GM23338 (cell line): ENCODE measurements at regions not wholly inside any gene's neighbourhood (a gene's known extent, or its start where the extent isn't known, plus 50 kb on each side); places are given as distances from the start of the nearest gene placed in this dataset.
"Not testable (repeated sequence)": the region's sequence is repeated elsewhere in the genome, so short reads cannot be mapped to it uniquely, and the experiment has no call there.

Experiments
- ATAC-seq: fragments of 200-7000 bp; cut with Tn5 transposase; 3 replicates; pipeline ENCODE4 v1.9.1; 2020
- DNase-seq: peaks from one replicate; pipeline ENCODE4 v3.0.0-alpha.2; 2015; ENCODE audit warnings: low spot score
- H2AFZ ChIP-seq: fragments of 200-600 bp; sonication (generic); 2 replicates; pipeline ENCODE4 v1.8.0; 2016; ENCODE audit warnings: antibody characterized with exemption, mild to moderate bottlenecking, moderate library complexity
- H3F3A ChIP-seq: fragments of 200-600 bp; sonication (generic); replicated peaks from 2 replicates; pipeline ENCODE4 v1.8.0; 2017; ENCODE audit warnings: antibody characterized with exemption, mixed run types, low read depth
- H3K27ac ChIP-seq: fragments of 200-600 bp; sonication (generic); 2 replicates; pipeline ENCODE4 v1.6.1; 2016; ENCODE audit warnings: low read depth
- H3K27me3 ChIP-seq: fragments of 200-600 bp; sonication (generic); 2 replicates; pipeline ENCODE4 v1.8.0; 2016; ENCODE audit warnings: mild to moderate bottlenecking, mixed run types, moderate library complexity; ENCODE audit not compliant: insufficient read depth
- H3K36me3 ChIP-seq: fragments of 200-600 bp; sonication (generic); 2 replicates; pipeline ENCODE4 v1.8.0; 2016; ENCODE audit warnings: mild to moderate bottlenecking; ENCODE audit not compliant: insufficient read depth
- H3K4me1 ChIP-seq: fragments of 200-600 bp; sonication (generic); 2 replicates; pipeline ENCODE4 v1.8.0; 2016; ENCODE audit warnings: mild to moderate bottlenecking, moderate library complexity; ENCODE audit not compliant: insufficient read depth
- H3K4me2 ChIP-seq: fragments of 200-600 bp; sonication (generic); 2 replicates; pipeline ENCODE4 v1.7.1; 2017; ENCODE audit warnings: mixed run types
- H3K4me3 ChIP-seq: fragments of 200-600 bp; sonication (generic); 2 replicates; pipeline ENCODE4 v1.6.1; 2016; ENCODE audit warnings: mixed run types
- H3K79me2 ChIP-seq: fragments of 200-600 bp; sonication (generic); replicated peaks from 2 replicates; pipeline ENCODE4 v1.8.0; 2017; ENCODE audit warnings: mild to moderate bottlenecking; ENCODE audit not compliant: insufficient read depth
- H3K9me2 ChIP-seq: fragments of 200-600 bp; sonication (generic); 2 replicates; pipeline ENCODE4 v1.8.0; 2017; ENCODE audit not compliant: insufficient read depth
- H4K20me1 ChIP-seq: fragments of 200-600 bp; sonication (generic); replicated peaks from 2 replicates; pipeline ENCODE4 v1.8.0; 2017; ENCODE audit warnings: mild to moderate bottlenecking; ENCODE audit not compliant: insufficient read depth
- H3K27ac Mint-ChIP-seq: 2 replicates; pipeline ENCODE4 v1.8.0; 2020; ENCODE audit warnings: inconsistent platforms, mild to moderate bottlenecking, moderate library complexity, mixed read lengths
- H3K27me3 Mint-ChIP-seq: 3 replicates; pipeline ENCODE4 v1.8.0; 2022; ENCODE audit warnings: low read depth, mild to moderate bottlenecking, moderate library complexity, mixed read lengths, inconsistent platforms; ENCODE audit not compliant: insufficient read depth, poor library complexity
- H3K36me3 Mint-ChIP-seq: 3 replicates; pipeline ENCODE4 v1.8.0; 2021; ENCODE audit warnings: low read depth, mild to moderate bottlenecking, inconsistent platforms, moderate library complexity, mixed read lengths
- H3K4me1 Mint-ChIP-seq: 3 replicates; pipeline ENCODE4 v1.8.0; 2020; ENCODE audit warnings: mild to moderate bottlenecking, inconsistent platforms, mixed read lengths
- H3K4me3 Mint-ChIP-seq: 3 replicates; pipeline ENCODE4 v1.8.0; 2021; ENCODE audit warnings: moderate library complexity, mild to moderate bottlenecking, inconsistent platforms, mixed read lengths
- H3K9me3 Mint-ChIP-seq: 3 replicates; pipeline ENCODE4 v1.8.0; 2020; ENCODE audit warnings: moderate library complexity, mild to moderate bottlenecking, inconsistent platforms, mixed read lengths
- CTCF ChIP-seq, 2 experiments: fragments of 200-600 bp in 1 of 2; sonication (generic) in 1 of 2; conservative IDR thresholded peaks; 2 replicates each; pipeline versions ENCODE4 v1.5.1 to v1.6.1; 2016 to 2017; ENCODE audit warnings: antibody characterized with exemption in 2 of 2, low read depth in 2 of 2, mild to moderate bottlenecking in 2 of 2, moderate library complexity in 1 of 2
- ETS1 ChIP-seq: IDR thresholded peaks from 2 replicates; pipeline ENCODE4 v1.6.1; 2016; ENCODE audit warnings: antibody characterized with exemption
- EZH2phosphoT487 ChIP-seq: fragments of 200-600 bp; sonication (generic); IDR thresholded peaks from one replicate; pipeline ENCODE4 v1.8.1; 2018; ENCODE audit warnings: antibody characterized with exemption; ENCODE audit not compliant: unreplicated experiment
- JUNB ChIP-seq: IDR thresholded peaks from one replicate; pipeline ENCODE4 v1.6.1; 2016; ENCODE audit warnings: antibody characterized with exemption; ENCODE audit not compliant: unreplicated experiment
- NANOG ChIP-seq: IDR thresholded peaks from 2 replicates; pipeline ENCODE4 v1.6.1; 2016; ENCODE audit warnings: antibody characterized with exemption, borderline replicate concordance
- STAT1 ChIP-seq: IDR thresholded peaks from one replicate; pipeline ENCODE4 v1.6.1; 2016; ENCODE audit warnings: antibody characterized with exemption; ENCODE audit not compliant: unreplicated experiment
- ZNF114 ChIP-seq: fragments of 250-450 bp; sonication (Bioruptor Pico); IDR thresholded peaks from 2 replicates; pipeline ENCODE4 v1.5.0; 2020; ENCODE audit warnings: mild to moderate bottlenecking, moderate library complexity

GRCh38 chr6:71360556-71361335 is 72.1 kb downstream of the OGFRL1 start:
- not testable (repeated sequence) for H3K4me3 ChIP-seq, H3K4me1 Mint-ChIP-seq, H3F3A ChIP-seq, H3K4me2 ChIP-seq, H3K79me2 ChIP-seq, ATAC-seq, H3K9me2 ChIP-seq, H3K4me1 ChIP-seq, H3K27ac ChIP-seq, H3K36me3 ChIP-seq, H3K4me3 Mint-ChIP-seq, H3K27me3 ChIP-seq, H2AFZ ChIP-seq, H4K20me1 ChIP-seq, H3K27me3 Mint-ChIP-seq
- H3K27ac Mint-ChIP-seq: 0 out of 2 replicates have a peak overlapping the region, but pooled peaks have one; percentile 24
- peak; percentile 44 for DNase-seq
- H3K36me3 Mint-ChIP-seq: peaks cover 13% of the 10 kb centered on the region; the same call in 1 of the 3 replicates
- H3K9me3 Mint-ChIP-seq: peaks cover 27% of the 10 kb centered on the region

GRCh38 chr6:71364889-71365542 is 76.4 kb downstream of the OGFRL1 start:
- Histone ChIP-seq H3K27ac (no peak overlapping the region), H3K4me3 (no peak overlapping the region), H3F3A (no peaks in the 10 kb centered on the region), H3K4me2 (no peak overlapping the region), H3K79me2 (no peaks in the 10 kb centered on the region), H4K20me1 (no peaks in the 10 kb centered on the region), H2AFZ (no peak overlapping the region), H3K27me3 (no peaks in the 10 kb centered on the region), H3K9me2 (peaks cover 5% of the 10 kb centered on the region), H3K4me1 (no peaks in the 10 kb centered on the region), H3K36me3 (no peaks in the 10 kb centered on the region)
- Mint-ChIP-seq H3K4me1 (peaks cover 8% of the 10 kb centered on the region; the same call in 2 of the 3 replicates), H3K27ac (no peak overlapping the region), H3K4me3 (no peak overlapping the region), H3K36me3 (peaks cover 13% of the 10 kb centered on the region; the same call in 1 of the 3 replicates), H3K27me3 (no peaks in the 10 kb centered on the region), H3K9me3 (peaks cover 13% of the 10 kb centered on the region)
- DNase-seq (no peak), ATAC-seq (no peak)
- TF ChIP-seq ETS1 (no peak), EZH2phosphoT487 (no peak), STAT1 (no peak), NANOG (no peak), JUNB (no peak), ZNF114 (no peak), CTCF (conservative IDR thresholded peaks at IDR 0.05; ENCODE audit: low read depth in 2 of 2) (no peak)
